ENCODE measurements at regions not wholly inside any gene's neighbourhood (a gene's known extent, or its start where the extent isn't known, plus 50 kb on each side); places are given as distances from the start of the nearest gene placed in this dataset.

- POLR2A ChIA-PET: no interaction called here
- no peak for DNase-seq (ENCODE audit: extremely low spot score)
- no peak for TF ChIP-seq CTCF (IDR thresholded peaks at IDR 0.05; ENCODE audit: control extremely low read depth, extremely low read depth, low read depth, missing control alignments)
- CTCF ChIA-PET: no interaction called here
These were observed 100.7 kb downstream of the TMEM114 start for GRCh38 chr16:8489580-8489979.

- TF ChIP-seq CTCF (IDR thresholded peaks at IDR 0.05; ENCODE audit: control extremely low read depth, extremely low read depth, low read depth, missing control alignments): no peak
- POLR2A ChIA-PET: no interaction called here
- CTCF ChIA-PET: no interaction called here
These were observed 103.3 kb downstream of the TMEM114 start for GRCh38 chr16:8486985-8487384.

GRCh38 chr16:8483396-8483795 lies 106.9 kb downstream of the TMEM114 start:
- no peak for DNase-seq (ENCODE audit: extremely low spot score)
- POLR2A ChIA-PET: no interaction called here
- no peak for TF ChIP-seq CTCF (IDR thresholded peaks at IDR 0.05; ENCODE audit: control extremely low read depth, extremely low read depth, low read depth, missing control alignments)
- CTCF ChIA-PET: interaction anchor here (1.9 kb wide), 1 partner anchor 11 kb away, joined by 6 read pairs; no protein-coding TSS in a partner anchor

More at GRCh38 chr16:8486985-8487384, 103.3 kb downstream of the TMEM114 start:
- no peak for DNase-seq (ENCODE audit: extremely low spot score)

GRCh38 chr16:8481810-8482209 lies 108.5 kb downstream of the TMEM114 start:
- CTCF ChIA-PET: interaction anchor here (1.9 kb wide), 1 partner anchor 10 kb away, joined by 6 read pairs; no protein-coding TSS in a partner anchor
- POLR2A ChIA-PET: no interaction called here

GRCh38 chr16:8476824-8477223 lies 113.5 kb downstream of the TMEM114 start:
- DNase-seq (ENCODE audit: extremely low spot score): no peak
- TF ChIP-seq CTCF (IDR thresholded peaks at IDR 0.05; ENCODE audit: control extremely low read depth, extremely low read depth, low read depth, missing control alignments): no peak
- ChIA-PET CTCF (no interaction called here), POLR2A (no interaction called here)

More at GRCh38 chr16:8481810-8482209, 108.5 kb downstream of the TMEM114 start:
- no peak for TF ChIP-seq CTCF (IDR thresholded peaks at IDR 0.05; ENCODE audit: control extremely low read depth, extremely low read depth, low read depth, missing control alignments)
- DNase-seq (ENCODE audit: extremely low spot score): no peak

GRCh38 chr16:8474587-8474986 lies 115.7 kb downstream of the TMEM114 start:
- TF ChIP-seq CTCF (IDR thresholded peaks at IDR 0.05; ENCODE audit: control extremely low read depth, extremely low read depth, low read depth, missing control alignments): no peak
- DNase-seq (ENCODE audit: extremely low spot score): no peak
- ChIA-PET POLR2A (no interaction called here), CTCF (no interaction called here)
